Skin of body (tissue), 2 donors: ENCODE measurements at regions not wholly inside any gene's neighbourhood (a gene's known extent, or its start where the extent isn't known, plus 50 kb on each side); places are given as distances from the start of the nearest gene placed in this dataset. TPM values are rescaled to one million over a fixed set of nuclear protein-coding genes. Genes with fewer than 3 reads are reported as not detected.

ENCODE experiments used
- DNase-seq: peaks from one replicate; lab custom pipeline; 2025; lab: John Stamatoyannopoulos, UW
- small RNA-seq: library from RNA; depleted of rRNA; stranded (forward); fragments of <200 nt; gene quantifications from one replicate; pipeline ENCODE3, GENCODE V24; 2014; ENCODE audit warnings: low replicate concordance

DNA sequence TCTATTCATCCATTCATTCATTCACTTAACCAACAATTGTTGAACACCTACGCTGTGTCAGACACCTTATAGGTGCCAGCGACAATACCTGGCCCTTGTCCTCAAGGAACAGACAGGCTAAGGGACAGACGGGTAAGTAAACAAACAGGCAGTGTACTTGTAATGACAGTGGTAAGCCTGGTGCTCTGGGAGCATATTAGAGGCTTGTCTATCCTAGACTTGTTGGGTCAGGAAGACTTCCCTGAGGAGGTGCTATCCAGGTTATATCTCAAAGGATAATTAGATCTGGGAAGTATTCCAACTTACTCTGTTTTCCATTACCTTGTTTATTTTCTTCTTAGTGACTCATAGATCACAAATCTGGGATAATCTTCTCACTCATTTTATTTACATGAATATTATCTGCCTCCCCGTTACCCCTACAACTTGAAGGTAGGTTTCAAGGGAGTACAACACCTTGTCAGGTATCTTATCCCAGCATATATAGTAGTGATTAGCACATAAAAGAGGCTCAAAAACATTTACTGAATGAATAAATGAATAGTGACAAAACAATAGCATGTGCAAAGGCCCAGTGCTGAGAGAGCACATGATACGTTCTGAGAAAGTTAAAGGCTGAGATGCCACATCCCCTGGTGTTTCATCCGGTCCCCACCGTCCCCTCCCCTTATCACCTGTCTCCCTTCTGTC is 75.3 kb upstream of the NCAM1 start:
- DNase-seq = no peak

DNA sequence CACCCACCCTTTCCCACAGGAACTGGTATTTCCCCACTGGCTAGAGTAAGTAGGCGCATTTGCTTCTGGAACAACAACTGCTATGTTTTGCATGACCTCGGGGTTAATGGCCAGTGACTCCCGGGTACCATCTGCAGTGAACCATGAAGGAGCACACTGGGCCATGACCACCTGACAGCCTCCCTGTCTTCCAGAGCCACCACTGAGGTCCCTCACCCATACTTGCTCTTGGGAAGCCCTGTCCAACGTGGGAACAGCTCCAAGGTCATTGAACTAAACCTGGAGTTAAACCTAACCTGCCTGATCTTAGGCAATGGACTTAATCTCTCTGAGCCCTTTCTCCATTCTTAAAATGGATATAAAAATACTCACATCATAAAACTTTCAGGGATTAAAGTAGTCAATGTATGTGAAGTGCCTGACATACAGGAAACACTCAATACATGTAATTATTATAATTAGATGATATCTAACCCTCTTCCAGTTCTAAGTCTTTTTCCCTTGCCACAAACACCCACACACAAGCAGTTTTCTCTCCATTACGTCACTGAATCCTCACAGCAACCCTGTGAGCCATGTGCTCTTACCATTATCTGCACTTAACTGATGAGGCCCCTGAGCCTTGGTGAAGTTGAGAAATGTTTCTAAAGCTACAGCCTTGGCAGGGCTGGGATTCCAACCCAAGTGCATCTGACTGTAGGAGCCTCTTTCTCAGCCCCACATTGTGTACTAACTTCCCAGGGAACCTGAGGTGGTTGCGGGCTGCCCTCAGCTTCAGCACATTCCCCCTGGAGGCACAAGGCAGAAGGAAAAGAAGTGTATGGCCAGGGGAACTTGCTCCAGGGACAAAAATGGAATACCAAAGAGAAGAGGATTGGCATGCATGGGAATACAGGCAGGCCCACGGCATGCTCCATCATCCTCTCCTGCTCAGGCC is 74.5 kb upstream of the NCAM1 start:
- no peak for DNase-seq

DNA sequence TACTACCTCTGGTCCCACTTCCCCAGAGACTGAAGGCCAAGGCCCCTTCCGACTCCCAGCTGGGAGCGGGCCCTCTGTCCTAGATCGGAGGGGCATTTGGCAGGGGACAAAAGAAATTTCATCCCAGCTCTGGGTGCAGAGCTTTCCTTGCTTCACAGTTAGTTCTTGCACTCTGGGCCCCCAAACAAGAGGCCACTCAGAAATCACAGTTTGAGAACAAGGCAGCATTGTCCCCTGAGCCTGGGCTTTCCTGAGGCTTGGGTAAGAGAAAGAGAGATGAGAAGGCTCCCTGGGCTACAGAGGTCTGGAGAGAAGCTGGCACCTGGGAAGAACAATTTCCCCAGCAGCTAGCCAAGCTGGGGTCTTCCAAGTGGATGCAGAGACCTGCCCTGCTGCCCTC is 71.8 kb upstream of the NCAM1 start:
- no peak for DNase-seq

DNA sequence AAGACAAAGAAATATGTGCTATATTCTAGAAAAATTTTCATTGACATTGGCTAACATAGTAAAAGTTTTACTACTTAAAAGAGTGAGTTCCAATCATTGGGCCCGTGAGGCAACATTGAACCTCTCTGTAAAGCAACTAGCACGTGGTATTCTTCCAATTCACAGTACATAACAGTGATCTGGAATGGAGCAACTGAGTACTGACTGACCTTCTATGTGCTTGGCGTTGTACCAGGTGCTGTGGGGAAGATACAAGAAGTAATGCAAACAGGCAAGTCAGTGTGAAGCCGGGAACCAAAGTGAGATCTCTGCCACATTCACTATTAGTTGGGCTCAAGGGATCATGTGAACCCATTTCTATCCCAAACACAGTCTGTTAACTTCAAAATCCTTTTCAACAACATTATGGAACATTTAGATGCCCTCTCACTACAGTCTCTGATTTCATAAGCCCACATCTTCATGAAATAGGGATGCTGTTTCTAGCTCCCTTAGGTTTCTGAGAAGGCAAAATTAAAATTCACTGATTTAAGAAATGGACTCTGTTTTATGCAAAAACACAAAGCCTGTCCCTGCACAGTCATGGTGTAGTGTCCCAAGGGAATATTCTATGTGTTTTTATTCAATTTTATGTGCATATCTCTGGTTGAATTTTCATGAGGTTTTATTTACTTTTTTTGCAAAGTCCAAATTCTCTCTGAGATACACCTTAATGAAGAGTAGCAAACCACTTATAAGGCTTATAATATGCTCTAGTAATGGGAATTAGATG is 61.8 kb upstream of the NCAM1 start:
- DNase-seq = no peak

- no peak for DNase-seq
Observed at GRCh38 chr11:112901924-112902323, 59.3 kb upstream of the NCAM1 start.

GRCh38 chr11:112902361-112903011 is 58.7 kb upstream of the NCAM1 start:
- DNase-seq = no peak

DNA sequence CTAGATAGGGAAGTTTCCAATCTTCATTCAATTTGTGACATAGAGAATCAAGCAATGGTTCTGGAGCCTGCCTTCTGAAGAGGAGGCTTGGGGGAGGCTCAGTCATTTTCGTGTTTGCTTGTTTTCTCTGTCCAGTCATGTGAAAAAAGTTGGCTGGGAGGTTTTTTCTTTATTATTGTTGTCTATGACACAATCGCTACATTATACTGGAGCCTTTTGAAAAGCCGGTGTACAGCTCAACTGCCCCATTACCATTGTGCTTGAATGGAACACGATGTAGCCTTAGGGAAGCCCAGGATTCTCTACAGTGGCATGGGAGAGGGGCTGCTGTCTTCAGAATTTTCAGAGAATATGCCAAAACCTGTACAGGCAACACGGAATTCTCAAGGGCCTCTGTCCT is 57.9 kb upstream of the NCAM1 start:
- no peak for DNase-seq

DNA sequence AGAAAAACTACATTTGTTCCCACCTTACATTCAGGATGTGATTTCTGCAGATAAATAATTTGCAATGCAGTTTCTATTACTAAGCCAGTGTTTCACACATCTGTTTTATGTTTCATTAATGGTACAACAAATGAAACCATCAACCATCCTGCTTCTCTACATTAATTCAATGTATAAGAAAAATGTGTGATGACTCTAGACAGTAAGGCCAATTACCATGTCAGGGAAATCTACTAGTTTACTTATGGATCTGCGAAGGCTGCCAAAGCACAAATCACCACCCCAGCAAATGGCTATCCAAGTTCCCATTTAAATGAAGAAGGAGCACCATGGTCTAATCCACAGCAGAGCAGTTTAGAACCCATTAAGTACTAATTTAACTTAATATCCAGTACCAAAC is 50.1 kb upstream of the NCAM1 start:
- DNase-seq = no peak

Small RNA genes lying in the stretch of these regions (small RNA-seq; reads per million reads assigned to genes)
- gene RF00477 (not detected), gene RNU6-44P (not detected)
